H1 (cell line): ENCODE measurements at regions not wholly inside any gene's neighbourhood (a gene's known extent, or its start where the extent isn't known, plus 50 kb on each side); places are given as distances from the start of the nearest gene placed in this dataset.

Experiments
- FOSL1 ChIP-seq: IDR thresholded peaks from 2 replicates; pipeline ENCODE4 v1.6.1; 2011; ENCODE audit warnings: mild to moderate bottlenecking, low read depth, low read length, moderate library complexity; ENCODE audit not compliant: insufficient read depth
- NRF1 ChIP-seq: IDR thresholded peaks from 2 replicates; pipeline ENCODE4 v1.6.1; 2011; ENCODE audit warnings: mild to moderate bottlenecking, low read depth, low read length, improper control_type of control experiment
- SP2 ChIP-seq: IDR thresholded peaks from 2 replicates; pipeline ENCODE4 v1.6.1; 2012; ENCODE audit warnings: mild to moderate bottlenecking, low read length, inconsistent platforms
- TAF7 ChIP-seq: optimal IDR thresholded peaks from 2 replicates; pipeline ENCODE3; 2011; ENCODE audit warnings: low read depth, mild to moderate bottlenecking, inconsistent platforms, low read length, moderate library complexity, borderline replicate concordance
- TF ChIP-seq, protein P1 (sequence below): IDR thresholded peaks from 2 replicates; pipeline ENCODE4 v1.6.1; 2012; ENCODE audit warnings: low read length, inconsistent platforms

DNA sequence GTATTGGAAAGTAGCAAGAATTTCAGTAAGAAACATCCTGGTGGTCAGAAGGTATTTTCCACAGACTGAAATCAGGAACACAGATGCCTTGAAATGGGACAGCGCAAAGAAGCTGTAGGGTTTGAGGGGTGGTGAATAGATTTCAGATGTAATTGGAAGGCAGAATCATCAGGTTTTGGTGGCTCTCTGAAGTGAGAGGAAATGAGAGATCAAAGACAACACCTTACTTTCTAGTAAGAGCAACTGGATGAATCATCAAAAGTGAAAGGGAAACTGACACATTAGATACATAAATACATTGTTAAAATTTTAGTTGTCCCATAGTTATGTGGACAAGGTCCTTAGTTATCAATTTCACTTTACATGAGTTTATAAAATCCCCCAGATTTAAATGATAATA lies 188.2 kb upstream of the SLC27A6 start (continued):
- TF ChIP-seq NRF1 (no peak), TAF7 (no peak), SP2 (no peak), FOSL1 (no peak)
- TF ChIP-seq, protein P1, sequence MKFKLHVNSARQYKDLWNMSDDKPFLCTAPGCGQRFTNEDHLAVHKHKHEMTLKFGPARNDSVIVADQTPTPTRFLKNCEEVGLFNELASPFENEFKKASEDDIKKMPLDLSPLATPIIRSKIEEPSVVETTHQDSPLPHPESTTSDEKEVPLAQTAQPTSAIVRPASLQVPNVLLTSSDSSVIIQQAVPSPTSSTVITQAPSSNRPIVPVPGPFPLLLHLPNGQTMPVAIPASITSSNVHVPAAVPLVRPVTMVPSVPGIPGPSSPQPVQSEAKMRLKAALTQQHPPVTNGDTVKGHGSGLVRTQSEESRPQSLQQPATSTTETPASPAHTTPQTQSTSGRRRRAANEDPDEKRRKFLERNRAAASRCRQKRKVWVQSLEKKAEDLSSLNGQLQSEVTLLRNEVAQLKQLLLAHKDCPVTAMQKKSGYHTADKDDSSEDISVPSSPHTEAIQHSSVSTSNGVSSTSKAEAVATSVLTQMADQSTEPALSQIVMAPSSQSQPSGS = no peak
